GM13976 (cell line): ENCODE measurements at regions not wholly inside any gene's neighbourhood (a gene's known extent, or its start where the extent isn't known, plus 50 kb on each side); places are given as distances from the start of the nearest gene placed in this dataset.

ENCODE experiments used
- DNase-seq: peaks from one replicate; pipeline ENCODE4 v3.0.0; 2012; ENCODE audit warnings: low spot score
- CTCF ChIP-seq: IDR thresholded peaks from 2 replicates; pipeline ENCODE4 v1.5.1; 2012; ENCODE audit warnings: borderline replicate concordance, mild to moderate bottlenecking; ENCODE audit not compliant: insufficient read depth; ENCODE audit errors: extremely low read depth, missing control alignments, control extremely low read depth
- in situ Hi-C: fragments of 300-500 bp; cut with MboI; formaldehyde crosslinking; loops from one replicate; pipeline ENCODE4 v1.12.0; 2022; ENCODE audit warnings: low sequenced_read_pairs, mixed read lengths, inconsistent platforms; ENCODE audit not compliant: unreplicated experiment

- no peak for DNase-seq
- in situ Hi-C loops, result no loop called here
- no peak for TF ChIP-seq CTCF
Observed at GRCh38 chr6:22699151-22699550, 129.8 kb downstream of the HDGFL1 start.

- TF ChIP-seq CTCF, result no peak
- in situ Hi-C loops, result no loop called here
- DNase-seq, result no peak
Observed at GRCh38 chr6:22706651-22707050, 137.3 kb downstream of the HDGFL1 start.

GRCh38 chr6:22708469-22708868, 139.1 kb downstream of the HDGFL1 start:
- no peak for DNase-seq
- in situ Hi-C loops, result no loop called here
- TF ChIP-seq CTCF, result no peak

- in situ Hi-C loops, result no loop called here
- no peak for TF ChIP-seq CTCF
- no peak for DNase-seq
Observed at GRCh38 chr6:22709803-22710202, 140.4 kb downstream of the HDGFL1 start.

- no peak for TF ChIP-seq CTCF
- no peak for DNase-seq
- in situ Hi-C loops, result no loop called here
Observed at GRCh38 chr6:22716721-22717120, 147.4 kb downstream of the HDGFL1 start.

GRCh38 chr6:22717915-22718314, 148.5 kb downstream of the HDGFL1 start:
- no peak for DNase-seq
- in situ Hi-C loops, result no loop called here
- TF ChIP-seq CTCF, result no peak

- DNase-seq, result no peak
- in situ Hi-C loops, result no loop called here
- TF ChIP-seq CTCF, result no peak
Observed at GRCh38 chr6:22722913-22723312, 153.5 kb downstream of the HDGFL1 start.
